GM19395 (cell line): ENCODE measurements at regions not wholly inside any gene's neighbourhood (a gene's known extent, or its start where the extent isn't known, plus 50 kb on each side); places are given as distances from the start of the nearest gene placed in this dataset.
"Not testable (repeated sequence)": the region's sequence is repeated elsewhere in the genome, so short reads cannot be mapped to it uniquely, and the experiment has no call there.

Experiments
- ATAC-seq: cut with Tn5 transposase; IDR thresholded peaks from one replicate; pipeline ENCODE4 v1.9.1; 2021; ENCODE audit warnings: mild to moderate bottlenecking, moderate library complexity; ENCODE audit not compliant: unreplicated experiment

- ATAC-seq = no peak
Observed at GRCh38 chr16:47872225-47872624, 283.6 kb downstream of the ABCC12 start.

- ATAC-seq = no peak
Observed at GRCh38 chr16:47866423-47866822, 289.4 kb downstream of the ABCC12 start.

GRCh38 chr16:47865337-47865855 is 290.4 kb downstream of the ABCC12 start:
- no peak for ATAC-seq

- not testable (repeated sequence) for ATAC-seq
Observed at GRCh38 chr16:47864262-47864661, 291.5 kb downstream of the ABCC12 start.

GRCh38 chr16:47861999-47862398 is 293.8 kb downstream of the ABCC12 start:
- no peak for ATAC-seq

GRCh38 chr16:47858333-47858982 is 297.3 kb downstream of the ABCC12 start:
- ATAC-seq = no peak

- ATAC-seq = no peak
Observed at GRCh38 chr16:47855431-47855830, 300.4 kb downstream of the ABCC12 start.

- ATAC-seq = no peak
Observed at GRCh38 chr16:47854737-47855136, 301.1 kb downstream of the ABCC12 start.

GRCh38 chr16:47852991-47853390 is 302.8 kb downstream of the ABCC12 start:
- no peak for ATAC-seq

GRCh38 chr16:47851146-47851545 is 304.6 kb downstream of the ABCC12 start:
- ATAC-seq = no peak

GRCh38 chr16:47849736-47850135 is 306.1 kb downstream of the ABCC12 start:
- no peak for ATAC-seq

- no peak for ATAC-seq
Observed at GRCh38 chr16:47848421-47849109, 307.2 kb downstream of the ABCC12 start.

GRCh38 chr16:47847220-47847970 is 308.4 kb downstream of the ABCC12 start:
- ATAC-seq = no peak

GRCh38 chr16:47834485-47835024 is 321.2 kb downstream of the ABCC12 start:
- ATAC-seq = no peak

- ATAC-seq = no peak
Observed at GRCh38 chr16:47833771-47834170, 322.0 kb downstream of the ABCC12 start.

GRCh38 chr16:47829850-47830600 is 325.8 kb downstream of the ABCC12 start:
- ATAC-seq = no peak

GRCh38 chr16:47826070-47826469 is 329.7 kb downstream of the ABCC12 start:
- no peak for ATAC-seq

GRCh38 chr16:47817048-47817447 is 338.7 kb downstream of the ABCC12 start:
- ATAC-seq = no peak

- ATAC-seq = no peak
Observed at GRCh38 chr16:47816511-47816910, 339.3 kb downstream of the ABCC12 start.

- ATAC-seq = no peak
Observed at GRCh38 chr16:47815655-47816054, 340.1 kb downstream of the ABCC12 start.

- ATAC-seq = not testable (repeated sequence)
Observed at GRCh38 chr16:47811758-47812157, 344.0 kb downstream of the ABCC12 start.
